CD4-positive, alpha-beta memory T cell (primary cell): ENCODE measurements at regions not wholly inside any gene's neighbourhood (a gene's known extent, or its start where the extent isn't known, plus 50 kb on each side); places are given as distances from the start of the nearest gene placed in this dataset.

Experiments
- CTCF ChIA-PET: fragments of 350-600 bp; sonication (Branson Sonifier 250); formaldehyde crosslinking; loops from one replicate; lab custom pipeline; 2021; ENCODE audit warnings: inconsistent platforms; ENCODE audit not compliant: partially characterized antibody; lab: Charles Lee
- POLR2A ChIA-PET: fragments of 350-600 bp; sonication (Branson Sonifier 250); formaldehyde crosslinking; loops from one replicate; lab custom pipeline; 2021; ENCODE audit not compliant: partially characterized antibody; lab: Charles Lee
- DNase-seq, 5 donors: peaks; one replicate each; pipeline versions ENCODE4 v3.0.0 to v3.0.0-alpha.2; 2020 to 2022; ENCODE audit warnings: mixed read lengths in 1 of 5
- H3K27ac ChIP-seq: one replicate; pipeline ENCODE4 v1.7.0; 2013; ENCODE audit warnings: low read depth, low read length
- H3K27me3 ChIP-seq: 2 replicates; pipeline ENCODE4 v1.7.0; 2013; ENCODE audit warnings: mild to moderate bottlenecking, low read length, moderate library complexity; ENCODE audit not compliant: insufficient read depth
- H3K36me3 ChIP-seq: 2 replicates; pipeline ENCODE4 v1.7.0; 2013; ENCODE audit warnings: mild to moderate bottlenecking, low read length, moderate library complexity; ENCODE audit not compliant: insufficient read depth
- H3K4me1 ChIP-seq: 2 replicates; pipeline ENCODE4 v1.7.0; 2013; ENCODE audit warnings: mild to moderate bottlenecking, low read length, moderate library complexity; ENCODE audit not compliant: insufficient read depth
- H3K4me3 ChIP-seq, 2 donors: one replicate each; pipeline ENCODE4 v1.7.0; 2013; ENCODE audit warnings: low read length in 2 of 2, mild to moderate bottlenecking in 1 of 2
- H3K9me3 ChIP-seq, 2 donors: one replicate each; pipeline ENCODE4 v1.7.0; 2013; ENCODE audit warnings: low read length in 2 of 2, control low read depth in 1 of 2; ENCODE audit not compliant: control insufficient read depth in 1 of 2
- H3K27ac Mint-ChIP-seq, 7 donors: one replicate each; pipeline ENCODE4 v1.8.0; 2020 to 2021; ENCODE audit warnings: mixed read lengths in 7 of 7, mild to moderate bottlenecking in 6 of 7, inconsistent platforms in 3 of 7, moderate library complexity in 3 of 7
- H3K27me3 Mint-ChIP-seq, 2 donors: one replicate each; pipeline ENCODE4 v1.8.0; 2020 to 2021; ENCODE audit warnings: mixed read lengths in 2 of 2
- H3K36me3 Mint-ChIP-seq, 2 donors: one replicate each; pipeline ENCODE4 v1.8.0; 2020 to 2021; ENCODE audit warnings: mixed read lengths in 2 of 2, inconsistent platforms in 1 of 2, mild to moderate bottlenecking in 1 of 2
- H3K4me1 Mint-ChIP-seq, 4 donors: one replicate each; pipeline ENCODE4 v1.8.0; 2020 to 2021; ENCODE audit warnings: mixed read lengths in 4 of 4, mild to moderate bottlenecking in 1 of 4
- H3K4me3 Mint-ChIP-seq, 8 donors: one replicate each; pipeline ENCODE4 v1.8.0; 2020 to 2021; ENCODE audit warnings: mixed read lengths in 8 of 8, mild to moderate bottlenecking in 7 of 8, moderate library complexity in 6 of 8, inconsistent platforms in 3 of 8
- H3K9me3 Mint-ChIP-seq, 8 donors: one replicate each; pipeline ENCODE4 v1.8.0; 2020 to 2021; ENCODE audit warnings: mixed read lengths in 8 of 8, mild to moderate bottlenecking in 5 of 8, inconsistent platforms in 3 of 8, moderate library complexity in 1 of 8
- intact Hi-C: fragments of 100-400 bp; cut with micrococcal nuclease; formaldehyde crosslinking; loops from one replicate; pipeline ENCODE4 v1.15.1; 2023

DNA sequence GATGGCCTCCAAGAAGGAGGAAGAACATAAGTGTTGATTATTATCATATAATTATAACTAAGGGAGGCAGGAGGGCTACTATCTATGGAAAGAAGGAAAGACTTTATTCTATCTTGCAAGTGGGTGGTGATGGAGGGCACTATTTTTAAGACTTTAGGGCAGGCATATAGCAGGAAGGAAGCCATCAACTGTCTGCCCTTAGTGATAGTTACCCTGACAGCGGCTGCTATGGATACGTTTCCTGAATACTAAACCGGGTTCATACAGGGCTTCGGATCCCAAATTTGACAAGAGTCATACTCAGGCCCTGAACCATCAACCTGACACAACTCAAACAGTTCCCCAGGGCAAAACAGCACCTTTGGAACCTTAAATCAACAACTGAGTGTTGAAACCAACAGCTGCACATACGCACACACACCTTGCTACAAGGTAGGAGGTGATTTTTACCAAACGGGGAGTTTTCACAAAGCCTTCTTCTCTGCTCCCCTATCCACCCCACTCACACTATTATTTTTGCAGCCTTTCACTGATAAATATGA is 397.2 kb downstream of the OMA1 start:
- DNase-seq, result no peak
- no peaks in the 10 kb centered on the region for H3K27me3 ChIP-seq
- Mint-ChIP-seq H3K4me3 (no peak overlapping the region), H3K27ac (no peak overlapping the region), H3K9me3 (peaks cover 0 to 6% (median 0%) of the 10 kb centered on the region in 8 donors), H3K27me3 (peaks cover 0 to under 1% of the 10 kb centered on the region in 2 donors), H3K4me1 (no peaks in the 10 kb centered on the region), H3K36me3 (peaks cover 0 to 4% of the 10 kb centered on the region in 2 donors)
- intact Hi-C loops, result no loop called here
- no peaks in the 10 kb centered on the region for H3K36me3 ChIP-seq
- H3K27ac ChIP-seq, result no peak overlapping the region
- no peaks in the 10 kb centered on the region for H3K9me3 ChIP-seq
- CTCF ChIA-PET, result no interaction called here
- H3K4me3 ChIP-seq, result no peak overlapping the region
- POLR2A ChIA-PET, result no interaction called here
- H3K4me1 ChIP-seq, result no peaks in the 10 kb centered on the region

GRCh38 chr1:58144698-58145270 is 401.7 kb downstream of the OMA1 start:
- POLR2A ChIA-PET, result no interaction called here
- no peak overlapping the region for H3K4me3 ChIP-seq
- Mint-ChIP-seq H3K9me3 (peaks cover 0 to 10% (median 4%) of the 10 kb centered on the region in 8 donors), H3K36me3 (peaks cover 0 to 4% of the 10 kb centered on the region in 2 donors), H3K27ac (no peak overlapping the region), H3K4me3 (no peak overlapping the region), H3K27me3 (no peaks in the 10 kb centered on the region), H3K4me1 (no peaks in the 10 kb centered on the region)
- intact Hi-C loops, result no loop called here
- H3K36me3 ChIP-seq, result no peaks in the 10 kb centered on the region
- no peaks in the 10 kb centered on the region for H3K27me3 ChIP-seq
- CTCF ChIA-PET, result no interaction called here
- H3K4me1 ChIP-seq, result no peaks in the 10 kb centered on the region
- no peak overlapping the region for H3K27ac ChIP-seq
- DNase-seq, result no peak
- no peaks in the 10 kb centered on the region for H3K9me3 ChIP-seq

GRCh38 chr1:58143972-58144697 is 402.4 kb downstream of the OMA1 start:
- intact Hi-C loops, result no loop called here
- Mint-ChIP-seq H3K4me3 (no peak overlapping the region), H3K27ac (no peak overlapping the region), H3K9me3 (peaks cover 0 to 10% (median 4%) of the 10 kb centered on the region in 8 donors), H3K36me3 (peaks cover 0 to 4% of the 10 kb centered on the region in 2 donors), H3K4me1 (no peaks in the 10 kb centered on the region), H3K27me3 (no peaks in the 10 kb centered on the region)
- Histone ChIP-seq H3K36me3 (no peaks in the 10 kb centered on the region), H3K4me3 (no peak overlapping the region), H3K27me3 (no peaks in the 10 kb centered on the region), H3K9me3 (no peaks in the 10 kb centered on the region), H3K4me1 (no peaks in the 10 kb centered on the region), H3K27ac (no peak overlapping the region)
- ChIA-PET CTCF (no interaction called here), POLR2A (no interaction called here)
- no peak for DNase-seq

GRCh38 chr1:58136387-58136786 is 410.1 kb downstream of the OMA1 start:
- Mint-ChIP-seq H3K9me3 (peaks cover 5 to 31% (median 19%) of the 10 kb centered on the region in 8 donors), H3K36me3 (no peaks in the 10 kb centered on the region), H3K27me3 (no peaks in the 10 kb centered on the region), H3K4me1 (peaks cover 0 to 3% (median 0%) of the 10 kb centered on the region in 4 donors), H3K27ac (peak overlapping the region in 2 of 7 donors; percentile 6 to 70), H3K4me3 (no peak overlapping the region)
- H3K4me3 ChIP-seq, result no peak overlapping the region
- no peak overlapping the region for H3K27ac ChIP-seq
- H3K27me3 ChIP-seq, result no peaks in the 10 kb centered on the region
- DNase-seq, result peak in 3 of 5 donors; percentile 2 to 13 (median 2)
- H3K9me3 ChIP-seq, result no peaks in the 10 kb centered on the region
- CTCF ChIA-PET, result no interaction called here
- POLR2A ChIA-PET, result no interaction called here
- H3K36me3 ChIP-seq, result no peaks in the 10 kb centered on the region
- H3K4me1 ChIP-seq, result no peaks in the 10 kb centered on the region
- intact Hi-C loops, result no loop called here

GRCh38 chr1:58135821-58136321 is 410.7 kb downstream of the OMA1 start:
- no peaks in the 10 kb centered on the region for H3K9me3 ChIP-seq
- no peak overlapping the region for H3K4me3 ChIP-seq
- POLR2A ChIA-PET, result no interaction called here
- Mint-ChIP-seq H3K4me1 (peaks cover 0 to 3% (median 0%) of the 10 kb centered on the region in 4 donors), H3K36me3 (no peaks in the 10 kb centered on the region), H3K27ac (no peak overlapping the region), H3K9me3 (peaks cover 5 to 31% (median 18%) of the 10 kb centered on the region in 8 donors), H3K4me3 (no peak overlapping the region), H3K27me3 (no peaks in the 10 kb centered on the region)
- no peaks in the 10 kb centered on the region for H3K4me1 ChIP-seq
- no peak overlapping the region for H3K27ac ChIP-seq
- CTCF ChIA-PET, result no interaction called here
- H3K36me3 ChIP-seq, result no peaks in the 10 kb centered on the region
- no peaks in the 10 kb centered on the region for H3K27me3 ChIP-seq
- intact Hi-C loops, result no loop called here
- no peak for DNase-seq

DNA sequence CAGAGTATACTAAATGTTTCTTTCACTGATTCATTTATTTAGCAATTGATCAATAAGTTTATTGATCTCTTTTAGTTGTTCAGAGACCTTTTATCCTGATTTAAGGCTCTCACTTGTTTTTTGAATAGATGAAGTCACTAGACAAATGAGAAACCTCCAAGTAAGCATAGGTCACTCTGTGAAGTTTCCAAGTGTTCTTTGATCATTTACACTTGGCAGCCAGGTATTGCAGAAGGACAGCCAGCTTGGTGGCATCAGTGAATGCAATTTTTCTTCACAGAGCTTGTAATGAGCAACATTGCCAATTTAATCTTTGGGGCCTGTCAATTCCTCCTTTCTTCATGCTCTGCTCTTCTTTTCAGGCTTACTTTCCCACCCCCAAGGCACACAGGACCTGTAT is 413.0 kb downstream of the OMA1 start:
- H3K9me3 Mint-ChIP-seq, result peaks cover 5 to 31% (median 16%) of the 10 kb centered on the region in 8 donors
- Histone ChIP-seq H3K9me3 (no peaks in the 10 kb centered on the region), H3K27ac (no peak overlapping the region), H3K36me3 (no peaks in the 10 kb centered on the region), H3K4me1 (no peaks in the 10 kb centered on the region), H3K4me3 (no peak overlapping the region), H3K27me3 (no peaks in the 10 kb centered on the region)
- no peaks in the 10 kb centered on the region for H3K27me3 Mint-ChIP-seq
- no peaks in the 10 kb centered on the region for H3K36me3 Mint-ChIP-seq
- no peak overlapping the region for H3K27ac Mint-ChIP-seq
- POLR2A ChIA-PET, result no interaction called here
- intact Hi-C loops, result no loop called here
- H3K4me1 Mint-ChIP-seq, result peaks cover 0 to 3% (median 0%) of the 10 kb centered on the region in 4 donors
- CTCF ChIA-PET, result no interaction called here
- DNase-seq, result no peak
- no peak overlapping the region for H3K4me3 Mint-ChIP-seq

DNA sequence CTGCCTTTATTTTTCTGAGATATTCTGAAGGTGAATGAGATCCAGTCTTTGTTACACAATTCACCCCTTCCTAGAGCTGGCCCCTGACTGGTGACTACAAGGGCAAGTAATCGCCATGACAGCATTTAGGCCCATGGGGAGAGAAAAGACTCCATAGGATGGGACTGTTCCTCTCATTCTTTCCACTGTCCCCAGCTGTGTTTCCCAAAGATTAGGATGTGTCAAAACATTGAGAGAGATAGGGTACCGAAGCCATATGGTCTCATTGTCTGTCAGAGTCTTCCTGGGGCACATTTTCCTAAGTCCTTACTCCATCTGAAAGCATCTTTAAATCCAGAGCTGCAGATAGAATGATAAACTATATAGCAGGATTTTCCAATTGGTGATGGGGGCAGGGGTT is 423.5 kb downstream of the OMA1 start:
- no peak overlapping the region for H3K27ac Mint-ChIP-seq
- ChIA-PET CTCF (no interaction called here), POLR2A (no interaction called here)
- Histone ChIP-seq H3K4me3 (no peak overlapping the region), H3K36me3 (no peaks in the 10 kb centered on the region), H3K4me1 (no peaks in the 10 kb centered on the region), H3K27me3 (no peaks in the 10 kb centered on the region), H3K9me3 (no peaks in the 10 kb centered on the region), H3K27ac (no peak overlapping the region)
- H3K4me1 Mint-ChIP-seq, result peaks cover 0 to 2% (median 0%) of the 10 kb centered on the region in 4 donors
- H3K4me3 Mint-ChIP-seq, result no peak overlapping the region
- peaks cover 0 to 3% (median 0%) of the 10 kb centered on the region in 8 donors for H3K9me3 Mint-ChIP-seq
- no peaks in the 10 kb centered on the region for H3K27me3 Mint-ChIP-seq
- no peak for DNase-seq
- intact Hi-C loops, result no loop called here
- no peaks in the 10 kb centered on the region for H3K36me3 Mint-ChIP-seq
